PC-9 (cell line): ENCODE measurements at regions not wholly inside any gene's neighbourhood (a gene's known extent, or its start where the extent isn't known, plus 50 kb on each side); places are given as distances from the start of the nearest gene placed in this dataset.

Source experiments
- BruUV-seq: library from RNA; stranded (reverse); fragments of 400-500 nt; replicated peaks from 2 replicates; lab custom pipeline; 2021; lab: Mats Ljungman, UMichigan
- CTCF ChIA-PET: fragments of 300-600 bp; sonication (Branson Sonifier 250); formaldehyde crosslinking; loops from one replicate; lab custom pipeline; 2022; ENCODE audit warnings: antibody characterized with exemption; lab: Charles Lee
- POLR2A ChIA-PET: fragments of 300-600 bp; sonication (Branson Sonifier 250); formaldehyde crosslinking; loops from one replicate; lab custom pipeline; 2022; ENCODE audit warnings: antibody characterized with exemption; ENCODE audit not compliant: unreplicated experiment; lab: Charles Lee
- DNase-seq, 2 experiments: peaks; one replicate each; pipeline versions ENCODE4 v3.0.0 to v3.0.0-alpha.2; 2015 to 2022; ENCODE audit warnings: mixed read lengths in 1 of 2
- H2AFZ ChIP-seq: fragments of 200-600 bp; sonication (generic); 2 replicates; pipeline ENCODE4 v1.8.1; 2017; ENCODE audit warnings: antibody characterized with exemption
- H3F3A ChIP-seq: fragments of 200-600 bp; sonication (generic); 2 replicates; pipeline ENCODE4 v1.8.1; 2017; ENCODE audit warnings: antibody characterized with exemption, mild to moderate bottlenecking, low read depth; ENCODE audit not compliant: insufficient read depth
- H3K27ac ChIP-seq: fragments of 200-600 bp; sonication (generic); 2 replicates; pipeline ENCODE4 v1.6.1; 2016; ENCODE audit warnings: mixed run types
- H3K27me3 ChIP-seq: fragments of 200-600 bp; sonication (generic); 2 replicates; pipeline ENCODE4 v1.6.1; 2016; ENCODE audit warnings: low read depth, mixed run types; ENCODE audit not compliant: insufficient read depth
- H3K36me3 ChIP-seq: fragments of 200-600 bp; sonication (generic); 2 replicates; pipeline ENCODE4 v1.6.1; 2016; ENCODE audit warnings: low read depth, mixed run types
- H3K4me1 ChIP-seq: fragments of 200-600 bp; sonication (generic); replicated peaks from 2 replicates; pipeline ENCODE4 v1.6.1; 2016; ENCODE audit warnings: mixed run types; ENCODE audit not compliant: insufficient read depth
- H3K4me2 ChIP-seq: fragments of 200-600 bp; sonication (generic); 2 replicates; pipeline ENCODE4 v1.6.1; 2017; ENCODE audit warnings: mixed run types
- H3K4me3 ChIP-seq: fragments of 200-600 bp; sonication (generic); 2 replicates; pipeline ENCODE4 v1.6.1; 2016; ENCODE audit warnings: mixed run types
- H3K79me2 ChIP-seq: fragments of 200-600 bp; sonication (generic); 2 replicates; pipeline ENCODE4 v1.6.1; 2017; ENCODE audit warnings: low read depth, mixed run types
- H3K9me2 ChIP-seq: fragments of 200-600 bp; sonication (generic); 2 replicates; pipeline ENCODE4 v1.8.1; 2017; ENCODE audit warnings: mild to moderate bottlenecking; ENCODE audit not compliant: insufficient read depth
- H3K9me3 ChIP-seq: fragments of 200-600 bp; sonication (generic); 2 replicates; pipeline ENCODE4 v1.8.1; 2016; ENCODE audit warnings: low read depth; ENCODE audit not compliant: insufficient read depth
- H4K20me1 ChIP-seq: fragments of 200-600 bp; sonication (generic); 2 replicates; pipeline ENCODE4 v1.8.1; 2017; ENCODE audit not compliant: insufficient read depth
- EZH2 ChIP-seq: fragments of 200-600 bp; sonication (generic); IDR thresholded peaks from 2 replicates; pipeline ENCODE4 v1.8.0; 2017; ENCODE audit warnings: antibody characterized with exemption, low read depth
- intact Hi-C: fragments of 100-400 bp; cut with micrococcal nuclease; formaldehyde crosslinking; loops from one replicate; pipeline ENCODE4 v1.10.0; 2022; ENCODE audit not compliant: unreplicated experiment
- TF ChIP-seq, protein P1 (sequence below): fragments of 200-600 bp; sonication (generic); conservative IDR thresholded peaks from 2 replicates; pipeline ENCODE4 v1.6.1; 2017; ENCODE audit warnings: mixed run types, antibody characterized with exemption, mild to moderate bottlenecking, moderate library complexity

GRCh38 chr11:72512956-72513355 lies 78.6 kb upstream of the CLPB start:
- ChIA-PET CTCF (no interaction called here), POLR2A (no interaction called here)
- intact Hi-C loops = no loop called here

GRCh38 chr11:72511393-72512047 lies 77.2 kb upstream of the CLPB start:
- Histone ChIP-seq H3K9me3 (peaks cover 8% of the 10 kb centered on the region; the same call in 1 of the 2 replicates), H3K4me1 (no peaks in the 10 kb centered on the region), H3K4me3 (no peak overlapping the region), H3K4me2 (no peak overlapping the region), H3K79me2 (no peaks in the 10 kb centered on the region), H4K20me1 (no peaks in the 10 kb centered on the region), H3F3A (no peaks in the 10 kb centered on the region), H3K27ac (no peak overlapping the region), H2AFZ (no peak overlapping the region), H3K27me3 (0 out of 2 replicates have a peak, but pooled peaks cover 8% of the 10 kb centered on the region), H3K36me3 (no peaks in the 10 kb centered on the region), H3K9me2 (no peaks in the 10 kb centered on the region)
- no TSS peak for BruUV-seq
- no peak for DNase-seq
- no peak for TF ChIP-seq EZH2
- TF ChIP-seq, protein P1, sequence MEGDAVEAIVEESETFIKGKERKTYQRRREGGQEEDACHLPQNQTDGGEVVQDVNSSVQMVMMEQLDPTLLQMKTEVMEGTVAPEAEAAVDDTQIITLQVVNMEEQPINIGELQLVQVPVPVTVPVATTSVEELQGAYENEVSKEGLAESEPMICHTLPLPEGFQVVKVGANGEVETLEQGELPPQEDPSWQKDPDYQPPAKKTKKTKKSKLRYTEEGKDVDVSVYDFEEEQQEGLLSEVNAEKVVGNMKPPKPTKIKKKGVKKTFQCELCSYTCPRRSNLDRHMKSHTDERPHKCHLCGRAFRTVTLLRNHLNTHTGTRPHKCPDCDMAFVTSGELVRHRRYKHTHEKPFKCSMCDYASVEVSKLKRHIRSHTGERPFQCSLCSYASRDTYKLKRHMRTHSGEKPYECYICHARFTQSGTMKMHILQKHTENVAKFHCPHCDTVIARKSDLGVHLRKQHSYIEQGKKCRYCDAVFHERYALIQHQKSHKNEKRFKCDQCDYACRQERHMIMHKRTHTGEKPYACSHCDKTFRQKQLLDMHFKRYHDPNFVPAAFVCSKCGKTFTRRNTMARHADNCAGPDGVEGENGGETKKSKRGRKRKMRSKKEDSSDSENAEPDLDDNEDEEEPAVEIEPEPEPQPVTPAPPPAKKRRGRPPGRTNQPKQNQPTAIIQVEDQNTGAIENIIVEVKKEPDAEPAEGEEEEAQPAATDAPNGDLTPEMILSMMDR = no peak
- ChIA-PET POLR2A (no interaction called here), CTCF (no interaction called here)
- intact Hi-C loops = no loop called here

More at GRCh38 chr11:72512956-72513355, 78.6 kb upstream of the CLPB start:
- TF ChIP-seq, protein P1 = no peak
- no peak for TF ChIP-seq EZH2
- H3K9me2 ChIP-seq = no peaks in the 10 kb centered on the region
- DNase-seq = no peak
- 0 out of 2 replicates have a peak, but pooled peaks cover 7% of the 10 kb centered on the region for H3K27me3 ChIP-seq
- no TSS peak for BruUV-seq
- H3F3A ChIP-seq = no peaks in the 10 kb centered on the region
- H3K4me1 ChIP-seq = no peaks in the 10 kb centered on the region
- H3K27ac ChIP-seq = no peak overlapping the region
- H3K79me2 ChIP-seq = no peaks in the 10 kb centered on the region
- no peak overlapping the region for H3K4me2 ChIP-seq
- H3K36me3 ChIP-seq = no peaks in the 10 kb centered on the region
- H2AFZ ChIP-seq = no peak overlapping the region
- no peak overlapping the region for H3K4me3 ChIP-seq
- no peaks in the 10 kb centered on the region for H4K20me1 ChIP-seq
- peaks cover 8% of the 10 kb centered on the region; the same call in 1 of the 2 replicates for H3K9me3 ChIP-seq

GRCh38 chr11:72507050-72507449 lies 72.7 kb upstream of the CLPB start:
- no peaks in the 10 kb centered on the region for H4K20me1 ChIP-seq
- H3F3A ChIP-seq = no peaks in the 10 kb centered on the region
- H2AFZ ChIP-seq = no peak overlapping the region
- CTCF ChIA-PET = no interaction called here
- intact Hi-C loops = no loop called here
- H3K9me3 ChIP-seq = peaks cover 13% of the 10 kb centered on the region
- H3K27me3 ChIP-seq = 0 out of 2 replicates have a peak, but pooled peaks cover 15% of the 10 kb centered on the region
- TF ChIP-seq, protein P1 = no peak
- no peak for TF ChIP-seq EZH2
- H3K79me2 ChIP-seq = no peaks in the 10 kb centered on the region
- POLR2A ChIA-PET = no interaction called here
- no peak overlapping the region for H3K27ac ChIP-seq
- DNase-seq = no peak
- H3K4me2 ChIP-seq = no peak overlapping the region
- no peak overlapping the region for H3K4me3 ChIP-seq
- no peaks in the 10 kb centered on the region for H3K4me1 ChIP-seq
- no peaks in the 10 kb centered on the region for H3K36me3 ChIP-seq
- no peaks in the 10 kb centered on the region for H3K9me2 ChIP-seq
- BruUV-seq = no TSS peak
